ENCODE measurements at regions not wholly inside any gene's neighbourhood (a gene's known extent, or its start where the extent isn't known, plus 50 kb on each side); places are given as distances from the start of the nearest gene placed in this dataset.

- TF ChIP-seq RAD21 (IDR thresholded peaks at IDR 0.05; ENCODE audit: low read depth) (no peak), REST (IDR thresholded peaks at IDR 0.05; ENCODE audit: low read depth) (no peak), FOXM1 (IDR thresholded peaks at IDR 0.05; ENCODE audit: borderline replicate concordance, low read depth) (no peak), EP300 (IDR thresholded peaks at IDR 0.05; ENCODE audit: borderline replicate concordance) (no peak), MAX (IDR thresholded peaks at IDR 0.05) (no peak), TAF1 (IDR thresholded peaks at IDR 0.05; ENCODE audit: low read depth) (no peak)
- TF ChIP-seq, protein P1, sequence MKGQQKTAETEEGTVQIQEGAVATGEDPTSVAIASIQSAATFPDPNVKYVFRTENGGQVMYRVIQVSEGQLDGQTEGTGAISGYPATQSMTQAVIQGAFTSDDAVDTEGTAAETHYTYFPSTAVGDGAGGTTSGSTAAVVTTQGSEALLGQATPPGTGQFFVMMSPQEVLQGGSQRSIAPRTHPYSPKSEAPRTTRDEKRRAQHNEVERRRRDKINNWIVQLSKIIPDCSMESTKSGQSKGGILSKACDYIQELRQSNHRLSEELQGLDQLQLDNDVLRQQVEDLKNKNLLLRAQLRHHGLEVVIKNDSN (IDR thresholded peaks at IDR 0.05), result no peak
Observed at GRCh38 chr4:184558996-184559395, 84.6 kb upstream of the IRF2 start.
